ENCODE measurements at regions not wholly inside any gene's neighbourhood (a gene's known extent, or its start where the extent isn't known, plus 50 kb on each side); places are given as distances from the start of the nearest gene placed in this dataset.
"Not testable (repeated sequence)": the region's sequence is repeated elsewhere in the genome, so short reads cannot be mapped to it uniquely, and the experiment has no call there.

DNA sequence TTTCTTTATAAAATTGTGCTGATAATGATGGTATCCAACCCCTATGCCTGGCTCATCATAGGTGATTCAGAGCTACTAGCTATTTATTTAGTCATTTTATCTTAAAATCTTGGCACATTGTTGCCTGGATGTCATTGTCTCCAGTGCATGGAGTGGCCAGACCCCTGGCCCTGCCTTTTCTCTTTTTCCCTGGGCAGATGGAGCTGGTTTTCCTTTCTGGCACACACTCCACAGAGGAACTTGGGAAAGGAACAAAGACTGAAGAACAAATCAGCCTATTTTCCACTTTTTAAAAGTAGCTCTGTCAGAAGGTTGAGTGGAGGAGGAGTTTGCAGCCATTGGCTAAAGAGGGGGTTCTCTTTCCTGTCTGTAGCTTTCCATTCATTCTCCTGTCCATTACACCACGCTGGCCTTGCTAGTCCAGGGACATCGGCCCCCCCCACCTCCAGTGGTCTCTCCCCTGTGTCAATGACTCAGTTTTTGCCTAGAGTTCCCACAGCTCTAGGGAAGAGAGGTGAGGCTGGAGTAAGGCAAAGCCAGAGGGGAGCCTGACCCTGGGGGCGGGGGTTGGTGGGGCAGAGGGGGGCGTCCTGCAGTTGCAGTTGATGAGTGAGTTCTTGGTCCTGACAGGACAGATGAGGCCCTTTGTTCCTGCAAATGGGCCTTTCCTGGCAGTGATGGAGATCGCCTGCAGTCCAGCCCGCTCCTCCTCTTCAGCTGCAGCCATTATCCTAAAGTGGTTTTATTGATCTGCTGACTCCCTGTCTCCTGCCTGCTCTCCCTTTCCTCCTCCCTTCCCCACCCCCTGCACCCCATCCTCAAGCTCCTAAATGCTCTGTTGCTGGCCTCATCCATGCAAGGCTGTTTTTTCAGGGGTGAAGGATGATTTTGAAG is 774.5 kb downstream of the DHX35 start:
- ATAC-seq (no peak), DNase-seq (ENCODE audit: low spot score) (no peak)
- Mint-ChIP-seq H3K27me3 (ENCODE audit: low read depth) (no peaks in the 10 kb centered on the region), H3K4me3 (no peak overlapping the region), H3K36me3 (peaks cover 6% of the 10 kb centered on the region), H3K9me3 (peaks cover 22% of the 10 kb centered on the region), H3K27ac (no peak overlapping the region), H3K4me1 (peaks cover 9% of the 10 kb centered on the region; the same call in 1 of the 2 replicates)
- CTCF ChIA-PET: interaction anchor here (2.4 kb wide), 1 partner anchor 137 kb away, joined by 5 read pairs; no protein-coding TSS in a partner anchor
- TF ChIP-seq ESRRA (CRISPR knock-in tag; IDR thresholded peaks at IDR 0.05; ENCODE audit: borderline replicate concordance) (no peak), NR2C2 (CRISPR knock-in tag; IDR thresholded peaks at IDR 0.05) (no peak), ZNF396 (CRISPR knock-in tag; IDR thresholded peaks at IDR 0.05; ENCODE audit: borderline replicate concordance) (no peak), KAT7 (CRISPR knock-in tag; IDR thresholded peaks at IDR 0.05; ENCODE audit: borderline replicate concordance) (no peak), TEAD4 (CRISPR knock-in tag; IDR thresholded peaks at IDR 0.05) (no peak), SP1 (CRISPR knock-in tag; conservative IDR thresholded peaks at IDR 0.05) (no peak), TCF7 (CRISPR knock-in tag; IDR thresholded peaks at IDR 0.05; ENCODE audit: low read depth) (no peak), RELA (CRISPR knock-in tag; IDR thresholded peaks at IDR 0.05; ENCODE audit: borderline replicate concordance) (no peak), NR3C1 (CRISPR knock-in tag; conservative IDR thresholded peaks at IDR 0.05; ENCODE audit: low read depth) (no peak)
- TF ChIP-seq, protein P1, sequence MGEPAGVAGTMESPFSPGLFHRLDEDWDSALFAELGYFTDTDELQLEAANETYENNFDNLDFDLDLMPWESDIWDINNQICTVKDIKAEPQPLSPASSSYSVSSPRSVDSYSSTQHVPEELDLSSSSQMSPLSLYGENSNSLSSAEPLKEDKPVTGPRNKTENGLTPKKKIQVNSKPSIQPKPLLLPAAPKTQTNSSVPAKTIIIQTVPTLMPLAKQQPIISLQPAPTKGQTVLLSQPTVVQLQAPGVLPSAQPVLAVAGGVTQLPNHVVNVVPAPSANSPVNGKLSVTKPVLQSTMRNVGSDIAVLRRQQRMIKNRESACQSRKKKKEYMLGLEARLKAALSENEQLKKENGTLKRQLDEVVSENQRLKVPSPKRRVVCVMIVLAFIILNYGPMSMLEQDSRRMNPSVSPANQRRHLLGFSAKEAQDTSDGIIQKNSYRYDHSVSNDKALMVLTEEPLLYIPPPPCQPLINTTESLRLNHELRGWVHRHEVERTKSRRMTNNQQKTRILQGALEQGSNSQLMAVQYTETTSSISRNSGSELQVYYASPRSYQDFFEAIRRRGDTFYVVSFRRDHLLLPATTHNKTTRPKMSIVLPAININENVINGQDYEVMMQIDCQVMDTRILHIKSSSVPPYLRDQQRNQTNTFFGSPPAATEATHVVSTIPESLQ (CRISPR knock-in tag; IDR thresholded peaks at IDR 0.05): no peak
- TF ChIP-seq, protein P2, sequence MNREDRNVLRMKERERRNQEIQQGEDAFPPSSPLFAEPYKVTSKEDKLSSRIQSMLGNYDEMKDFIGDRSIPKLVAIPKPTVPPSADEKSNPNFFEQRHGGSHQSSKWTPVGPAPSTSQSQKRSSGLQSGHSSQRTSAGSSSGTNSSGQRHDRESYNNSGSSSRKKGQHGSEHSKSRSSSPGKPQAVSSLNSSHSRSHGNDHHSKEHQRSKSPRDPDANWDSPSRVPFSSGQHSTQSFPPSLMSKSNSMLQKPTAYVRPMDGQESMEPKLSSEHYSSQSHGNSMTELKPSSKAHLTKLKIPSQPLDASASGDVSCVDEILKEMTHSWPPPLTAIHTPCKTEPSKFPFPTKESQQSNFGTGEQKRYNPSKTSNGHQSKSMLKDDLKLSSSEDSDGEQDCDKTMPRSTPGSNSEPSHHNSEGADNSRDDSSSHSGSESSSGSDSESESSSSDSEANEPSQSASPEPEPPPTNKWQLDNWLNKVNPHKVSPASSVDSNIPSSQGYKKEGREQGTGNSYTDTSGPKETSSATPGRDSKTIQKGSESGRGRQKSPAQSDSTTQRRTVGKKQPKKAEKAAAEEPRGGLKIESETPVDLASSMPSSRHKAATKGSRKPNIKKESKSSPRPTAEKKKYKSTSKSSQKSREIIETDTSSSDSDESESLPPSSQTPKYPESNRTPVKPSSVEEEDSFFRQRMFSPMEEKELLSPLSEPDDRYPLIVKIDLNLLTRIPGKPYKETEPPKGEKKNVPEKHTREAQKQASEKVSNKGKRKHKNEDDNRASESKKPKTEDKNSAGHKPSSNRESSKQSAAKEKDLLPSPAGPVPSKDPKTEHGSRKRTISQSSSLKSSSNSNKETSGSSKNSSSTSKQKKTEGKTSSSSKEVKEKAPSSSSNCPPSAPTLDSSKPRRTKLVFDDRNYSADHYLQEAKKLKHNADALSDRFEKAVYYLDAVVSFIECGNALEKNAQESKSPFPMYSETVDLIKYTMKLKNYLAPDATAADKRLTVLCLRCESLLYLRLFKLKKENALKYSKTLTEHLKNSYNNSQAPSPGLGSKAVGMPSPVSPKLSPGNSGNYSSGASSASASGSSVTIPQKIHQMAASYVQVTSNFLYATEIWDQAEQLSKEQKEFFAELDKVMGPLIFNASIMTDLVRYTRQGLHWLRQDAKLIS (CRISPR knock-in tag; IDR thresholded peaks at IDR 0.05; ENCODE audit: borderline replicate concordance): no peak
- TF ChIP-seq, protein P3, sequence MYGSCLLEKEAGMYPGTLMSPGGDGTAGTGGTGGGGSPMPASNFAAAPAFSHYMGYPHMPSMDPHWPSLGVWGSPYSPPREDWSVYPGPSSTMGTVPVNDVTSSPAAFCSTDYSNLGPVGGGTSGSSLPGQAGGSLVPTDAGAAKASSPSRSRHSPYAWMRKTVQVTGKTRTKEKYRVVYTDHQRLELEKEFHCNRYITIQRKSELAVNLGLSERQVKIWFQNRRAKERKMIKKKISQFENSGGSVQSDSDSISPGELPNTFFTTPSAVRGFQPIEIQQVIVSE (CRISPR knock-in tag; IDR thresholded peaks at IDR 0.05; ENCODE audit: borderline replicate concordance): no peak
- POLR2A ChIA-PET: no interaction called here

DNA sequence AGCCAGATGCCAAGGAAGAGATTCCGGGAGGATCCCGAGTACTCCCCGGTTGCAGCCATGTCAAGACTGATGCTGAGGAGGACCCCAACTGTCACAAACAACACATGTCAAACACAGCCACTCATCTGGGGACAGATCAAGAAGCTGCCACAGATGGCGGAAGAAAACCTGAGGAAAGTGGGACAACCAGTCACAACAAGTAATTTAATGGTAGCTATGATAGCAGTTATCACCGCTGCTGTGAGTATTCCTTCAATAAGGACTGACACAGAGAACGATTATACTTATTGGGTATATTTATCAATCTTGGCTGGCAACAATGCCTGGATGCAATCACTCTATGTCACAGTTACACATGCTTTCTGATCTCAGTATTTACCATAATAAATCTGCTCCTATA is 763.4 kb downstream of the DHX35 start:
- Mint-ChIP-seq H3K36me3 (peaks cover 68% of the 10 kb centered on the region), H3K9me3 (peaks cover 87% of the 10 kb centered on the region)
- H3K27ac Mint-ChIP-seq; H3K4me3 Mint-ChIP-seq; POLR2A ChIA-PET; H3K4me1 Mint-ChIP-seq; ATAC-seq; CTCF ChIA-PET; H3K27me3 Mint-ChIP-seq (ENCODE audit: low read depth); DNase-seq (ENCODE audit: low spot score): not testable (repeated sequence)

DNA sequence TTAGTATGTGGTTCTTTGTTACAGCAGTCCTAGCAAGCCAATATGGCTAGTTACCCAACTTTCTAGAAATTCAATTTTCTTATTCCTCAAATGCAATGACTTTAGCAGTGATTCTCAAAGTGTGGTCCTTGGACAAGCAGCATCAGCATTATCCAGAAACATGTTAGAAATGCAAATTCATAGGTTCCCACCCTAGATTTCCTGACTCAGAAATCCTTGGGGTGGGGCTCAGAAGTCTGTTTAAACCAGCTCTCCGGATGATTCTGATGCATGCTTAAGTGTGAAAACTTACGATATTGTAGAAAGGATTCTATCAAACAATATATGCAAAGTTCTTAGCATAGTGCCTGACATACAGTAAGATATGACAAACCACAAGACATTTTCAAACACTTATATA is 757.1 kb downstream of the DHX35 start:
- Mint-ChIP-seq H3K4me3 (no peak overlapping the region), H3K9me3 (peaks cover 30% of the 10 kb centered on the region), H3K36me3 (peaks cover 15% of the 10 kb centered on the region), H3K27me3 (ENCODE audit: low read depth) (no peaks in the 10 kb centered on the region), H3K27ac (no peak overlapping the region), H3K4me1 (peaks cover 2% of the 10 kb centered on the region; the same call in 1 of the 2 replicates)
- CTCF ChIA-PET: no interaction called here
- ATAC-seq (no peak), DNase-seq (ENCODE audit: low spot score) (no peak)
- POLR2A ChIA-PET: no interaction called here
- no peak for TF ChIP-seq RORB (CRISPR knock-in tag; IDR thresholded peaks at IDR 0.05)
- no peak for TF ChIP-seq TCF7 (CRISPR knock-in tag; IDR thresholded peaks at IDR 0.05; ENCODE audit: low read depth)
- TF ChIP-seq, protein P4, sequence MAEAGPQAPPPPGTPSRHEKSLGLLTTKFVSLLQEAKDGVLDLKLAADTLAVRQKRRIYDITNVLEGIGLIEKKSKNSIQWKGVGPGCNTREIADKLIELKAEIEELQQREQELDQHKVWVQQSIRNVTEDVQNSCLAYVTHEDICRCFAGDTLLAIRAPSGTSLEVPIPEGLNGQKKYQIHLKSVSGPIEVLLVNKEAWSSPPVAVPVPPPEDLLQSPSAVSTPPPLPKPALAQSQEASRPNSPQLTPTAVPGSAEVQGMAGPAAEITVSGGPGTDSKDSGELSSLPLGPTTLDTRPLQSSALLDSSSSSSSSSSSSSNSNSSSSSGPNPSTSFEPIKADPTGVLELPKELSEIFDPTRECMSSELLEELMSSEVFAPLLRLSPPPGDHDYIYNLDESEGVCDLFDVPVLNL (CRISPR knock-in tag; IDR thresholded peaks at IDR 0.05; ENCODE audit: borderline replicate concordance, low read depth): no peak
- TF ChIP-seq SMAD4 (CRISPR knock-in tag; IDR thresholded peaks at IDR 0.05): no peak
- no peak for TF ChIP-seq PRRX2 (CRISPR knock-in tag; IDR thresholded peaks at IDR 0.05)
- no peak for TF ChIP-seq GRHL2 (CRISPR knock-in tag; IDR thresholded peaks at IDR 0.05; ENCODE audit: insufficient replicate concordance, severe bottlenecking)
- no peak for TF ChIP-seq EMX1 (CRISPR knock-in tag; IDR thresholded peaks at IDR 0.05)
- TF ChIP-seq MYBL2 (CRISPR knock-in tag; IDR thresholded peaks at IDR 0.05): no peak
- TF ChIP-seq, protein P5, sequence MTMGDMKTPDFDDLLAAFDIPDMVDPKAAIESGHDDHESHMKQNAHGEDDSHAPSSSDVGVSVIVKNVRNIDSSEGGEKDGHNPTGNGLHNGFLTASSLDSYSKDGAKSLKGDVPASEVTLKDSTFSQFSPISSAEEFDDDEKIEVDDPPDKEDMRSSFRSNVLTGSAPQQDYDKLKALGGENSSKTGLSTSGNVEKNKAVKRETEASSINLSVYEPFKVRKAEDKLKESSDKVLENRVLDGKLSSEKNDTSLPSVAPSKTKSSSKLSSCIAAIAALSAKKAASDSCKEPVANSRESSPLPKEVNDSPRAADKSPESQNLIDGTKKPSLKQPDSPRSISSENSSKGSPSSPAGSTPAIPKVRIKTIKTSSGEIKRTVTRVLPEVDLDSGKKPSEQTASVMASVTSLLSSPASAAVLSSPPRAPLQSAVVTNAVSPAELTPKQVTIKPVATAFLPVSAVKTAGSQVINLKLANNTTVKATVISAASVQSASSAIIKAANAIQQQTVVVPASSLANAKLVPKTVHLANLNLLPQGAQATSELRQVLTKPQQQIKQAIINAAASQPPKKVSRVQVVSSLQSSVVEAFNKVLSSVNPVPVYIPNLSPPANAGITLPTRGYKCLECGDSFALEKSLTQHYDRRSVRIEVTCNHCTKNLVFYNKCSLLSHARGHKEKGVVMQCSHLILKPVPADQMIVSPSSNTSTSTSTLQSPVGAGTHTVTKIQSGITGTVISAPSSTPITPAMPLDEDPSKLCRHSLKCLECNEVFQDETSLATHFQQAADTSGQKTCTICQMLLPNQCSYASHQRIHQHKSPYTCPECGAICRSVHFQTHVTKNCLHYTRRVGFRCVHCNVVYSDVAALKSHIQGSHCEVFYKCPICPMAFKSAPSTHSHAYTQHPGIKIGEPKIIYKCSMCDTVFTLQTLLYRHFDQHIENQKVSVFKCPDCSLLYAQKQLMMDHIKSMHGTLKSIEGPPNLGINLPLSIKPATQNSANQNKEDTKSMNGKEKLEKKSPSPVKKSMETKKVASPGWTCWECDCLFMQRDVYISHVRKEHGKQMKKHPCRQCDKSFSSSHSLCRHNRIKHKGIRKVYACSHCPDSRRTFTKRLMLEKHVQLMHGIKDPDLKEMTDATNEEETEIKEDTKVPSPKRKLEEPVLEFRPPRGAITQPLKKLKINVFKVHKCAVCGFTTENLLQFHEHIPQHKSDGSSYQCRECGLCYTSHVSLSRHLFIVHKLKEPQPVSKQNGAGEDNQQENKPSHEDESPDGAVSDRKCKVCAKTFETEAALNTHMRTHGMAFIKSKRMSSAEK (CRISPR knock-in tag; IDR thresholded peaks at IDR 0.05; ENCODE audit: borderline replicate concordance): no peak

All from WTC11 (cell line).